ENCODE measurements at regions not wholly inside any gene's neighbourhood (a gene's known extent, or its start where the extent isn't known, plus 50 kb on each side); places are given as distances from the start of the nearest gene placed in this dataset.

GRCh38 chr12:105974738-105975137 lies 164.0 kb downstream of the NUAK1 start:
- Histone ChIP-seq H3K36me3 (ENCODE audit: control insufficient read depth in 2 of 2, insufficient read depth in 2 of 2, low read length in 1 of 2) (no peaks in the 10 kb centered on the region), H3K27ac (ENCODE audit: low read depth in 1 of 2, low read length in 1 of 2) (no peak overlapping the region), H3K27me3 (ENCODE audit: control insufficient read depth in 2 of 2, insufficient read depth in 1 of 2, low read length in 1 of 2) (no peaks in the 10 kb centered on the region), H3K4me3 (ENCODE audit: low read length in 2 of 2) (no peak overlapping the region), H3K9me3 (ENCODE audit: control insufficient read depth in 2 of 2, insufficient read depth in 1 of 2, low read length in 1 of 2) (no peaks in the 10 kb centered on the region), H3K4me1 (ENCODE audit: control insufficient read depth in 2 of 2, insufficient read depth in 2 of 2, low read length in 2 of 2) (no peaks in the 10 kb centered on the region)
- DNase-seq (ENCODE audit: low read depth in 6 of 9, low spot score in 9 of 9), result no peak
- 96% methylated on average over 4 of the region's 4 CpGs for WGBS

- Histone ChIP-seq H3K27me3 (ENCODE audit: control insufficient read depth in 2 of 2, insufficient read depth in 1 of 2, low read length in 1 of 2) (no peaks in the 10 kb centered on the region), H3K4me1 (ENCODE audit: control insufficient read depth in 2 of 2, insufficient read depth in 2 of 2, low read length in 2 of 2) (no peaks in the 10 kb centered on the region), H3K27ac (ENCODE audit: low read depth in 1 of 2, low read length in 1 of 2) (no peak overlapping the region), H3K36me3 (ENCODE audit: control insufficient read depth in 2 of 2, insufficient read depth in 2 of 2, low read length in 1 of 2) (no peaks in the 10 kb centered on the region), H3K9me3 (ENCODE audit: control insufficient read depth in 2 of 2, insufficient read depth in 1 of 2, low read length in 1 of 2) (no peaks in the 10 kb centered on the region), H3K4me3 (ENCODE audit: low read length in 2 of 2) (no peak overlapping the region)
- DNase-seq (ENCODE audit: low read depth in 6 of 9, low spot score in 9 of 9), result no peak
- 94% methylated on average over 2 of the region's 2 CpGs for WGBS
Observed at GRCh38 chr12:105975351-105975750, 163.4 kb downstream of the NUAK1 start.

GRCh38 chr12:105977236-105977635 lies 161.5 kb downstream of the NUAK1 start:
- DNase-seq (ENCODE audit: low read depth in 6 of 9, low spot score in 9 of 9), result no peak
- H3K4me1 ChIP-seq (ENCODE audit: control insufficient read depth in 2 of 2, insufficient read depth in 2 of 2, low read length in 2 of 2), result no peaks in the 10 kb centered on the region
- no peaks in the 10 kb centered on the region for H3K36me3 ChIP-seq (ENCODE audit: control insufficient read depth in 2 of 2, insufficient read depth in 2 of 2, low read length in 1 of 2)
- H3K9me3 ChIP-seq (ENCODE audit: control insufficient read depth in 2 of 2, insufficient read depth in 1 of 2, low read length in 1 of 2), result no peaks in the 10 kb centered on the region
- no peak overlapping the region for H3K4me3 ChIP-seq (ENCODE audit: low read length in 2 of 2)
- H3K27ac ChIP-seq (ENCODE audit: low read depth in 1 of 2, low read length in 1 of 2), result no peak overlapping the region
- WGBS, result 98% methylated on average over 3 of the region's 3 CpGs
- H3K27me3 ChIP-seq (ENCODE audit: control insufficient read depth in 2 of 2, insufficient read depth in 1 of 2, low read length in 1 of 2), result no peaks in the 10 kb centered on the region

GRCh38 chr12:105977652-105978051 lies 161.1 kb downstream of the NUAK1 start:
- DNase-seq (ENCODE audit: low read depth in 6 of 9, low spot score in 9 of 9), result no peak
- Histone ChIP-seq H3K36me3 (ENCODE audit: control insufficient read depth in 2 of 2, insufficient read depth in 2 of 2, low read length in 1 of 2) (no peaks in the 10 kb centered on the region), H3K9me3 (ENCODE audit: control insufficient read depth in 2 of 2, insufficient read depth in 1 of 2, low read length in 1 of 2) (no peaks in the 10 kb centered on the region), H3K27ac (ENCODE audit: low read depth in 1 of 2, low read length in 1 of 2) (no peak overlapping the region), H3K27me3 (ENCODE audit: control insufficient read depth in 2 of 2, insufficient read depth in 1 of 2, low read length in 1 of 2) (no peaks in the 10 kb centered on the region), H3K4me3 (ENCODE audit: low read length in 2 of 2) (no peak overlapping the region), H3K4me1 (ENCODE audit: control insufficient read depth in 2 of 2, insufficient read depth in 2 of 2, low read length in 2 of 2) (no peaks in the 10 kb centered on the region)
- 99% methylated on average over 1 of the region's 1 CpG for WGBS

GRCh38 chr12:105978276-105978675 lies 160.5 kb downstream of the NUAK1 start:
- Histone ChIP-seq H3K4me1 (ENCODE audit: control insufficient read depth in 2 of 2, insufficient read depth in 2 of 2, low read length in 2 of 2) (no peaks in the 10 kb centered on the region), H3K9me3 (ENCODE audit: control insufficient read depth in 2 of 2, insufficient read depth in 1 of 2, low read length in 1 of 2) (no peaks in the 10 kb centered on the region), H3K36me3 (ENCODE audit: control insufficient read depth in 2 of 2, insufficient read depth in 2 of 2, low read length in 1 of 2) (no peaks in the 10 kb centered on the region), H3K27me3 (ENCODE audit: control insufficient read depth in 2 of 2, insufficient read depth in 1 of 2, low read length in 1 of 2) (no peaks in the 10 kb centered on the region), H3K27ac (ENCODE audit: low read depth in 1 of 2, low read length in 1 of 2) (no peak overlapping the region), H3K4me3 (ENCODE audit: low read length in 2 of 2) (no peak overlapping the region)
- no peak for DNase-seq (ENCODE audit: low read depth in 6 of 9, low spot score in 9 of 9)
- WGBS, result 95% methylated on average over 3 of the region's 3 CpGs

- H3K4me3 ChIP-seq (ENCODE audit: low read length in 2 of 2), result no peak overlapping the region
- H3K9me3 ChIP-seq (ENCODE audit: control insufficient read depth in 2 of 2, insufficient read depth in 1 of 2, low read length in 1 of 2), result no peaks in the 10 kb centered on the region
- no peak for DNase-seq (ENCODE audit: low read depth in 6 of 9, low spot score in 9 of 9)
- no peaks in the 10 kb centered on the region for H3K36me3 ChIP-seq (ENCODE audit: control insufficient read depth in 2 of 2, insufficient read depth in 2 of 2, low read length in 1 of 2)
- no peaks in the 10 kb centered on the region for H3K4me1 ChIP-seq (ENCODE audit: control insufficient read depth in 2 of 2, insufficient read depth in 2 of 2, low read length in 2 of 2)
- no peaks in the 10 kb centered on the region for H3K27me3 ChIP-seq (ENCODE audit: control insufficient read depth in 2 of 2, insufficient read depth in 1 of 2, low read length in 1 of 2)
- H3K27ac ChIP-seq (ENCODE audit: low read depth in 1 of 2, low read length in 1 of 2), result no peak overlapping the region
- WGBS, result 40% methylated on average over 3 of the region's 3 CpGs
Observed at GRCh38 chr12:105978686-105979085, 160.1 kb downstream of the NUAK1 start.

- Histone ChIP-seq H3K27me3 (ENCODE audit: control insufficient read depth in 2 of 2, insufficient read depth in 1 of 2, low read length in 1 of 2) (no peaks in the 10 kb centered on the region), H3K9me3 (ENCODE audit: control insufficient read depth in 2 of 2, insufficient read depth in 1 of 2, low read length in 1 of 2) (no peaks in the 10 kb centered on the region), H3K4me3 (ENCODE audit: low read length in 2 of 2) (no peak overlapping the region), H3K27ac (ENCODE audit: low read depth in 1 of 2, low read length in 1 of 2) (no peak overlapping the region), H3K4me1 (ENCODE audit: control insufficient read depth in 2 of 2, insufficient read depth in 2 of 2, low read length in 2 of 2) (no peaks in the 10 kb centered on the region), H3K36me3 (ENCODE audit: control insufficient read depth in 2 of 2, insufficient read depth in 2 of 2, low read length in 1 of 2) (no peaks in the 10 kb centered on the region)
- no peak for DNase-seq (ENCODE audit: low read depth in 6 of 9, low spot score in 9 of 9)
- 97% methylated on average over 1 of the region's 1 CpG for WGBS
Observed at GRCh38 chr12:105980085-105980484, 158.7 kb downstream of the NUAK1 start.

- Histone ChIP-seq H3K9me3 (ENCODE audit: control insufficient read depth in 2 of 2, insufficient read depth in 1 of 2, low read length in 1 of 2) (no peaks in the 10 kb centered on the region), H3K27me3 (ENCODE audit: control insufficient read depth in 2 of 2, insufficient read depth in 1 of 2, low read length in 1 of 2) (no peaks in the 10 kb centered on the region), H3K4me1 (ENCODE audit: control insufficient read depth in 2 of 2, insufficient read depth in 2 of 2, low read length in 2 of 2) (no peaks in the 10 kb centered on the region), H3K27ac (ENCODE audit: low read depth in 1 of 2, low read length in 1 of 2) (no peak overlapping the region), H3K36me3 (ENCODE audit: control insufficient read depth in 2 of 2, insufficient read depth in 2 of 2, low read length in 1 of 2) (no peaks in the 10 kb centered on the region), H3K4me3 (ENCODE audit: low read length in 2 of 2) (no peak overlapping the region)
- no peak for DNase-seq (ENCODE audit: low read depth in 6 of 9, low spot score in 9 of 9)
- 96% methylated on average over 5 of the region's 5 CpGs for WGBS
Observed at GRCh38 chr12:105980533-105980932, 158.2 kb downstream of the NUAK1 start.

GRCh38 chr12:105982022-105982421 lies 156.7 kb downstream of the NUAK1 start:
- Histone ChIP-seq H3K27ac (ENCODE audit: low read depth in 1 of 2, low read length in 1 of 2) (no peak overlapping the region), H3K27me3 (ENCODE audit: control insufficient read depth in 2 of 2, insufficient read depth in 1 of 2, low read length in 1 of 2) (no peaks in the 10 kb centered on the region), H3K36me3 (ENCODE audit: control insufficient read depth in 2 of 2, insufficient read depth in 2 of 2, low read length in 1 of 2) (no peaks in the 10 kb centered on the region), H3K9me3 (ENCODE audit: control insufficient read depth in 2 of 2, insufficient read depth in 1 of 2, low read length in 1 of 2) (no peaks in the 10 kb centered on the region), H3K4me3 (ENCODE audit: low read length in 2 of 2) (no peak overlapping the region), H3K4me1 (ENCODE audit: control insufficient read depth in 2 of 2, insufficient read depth in 2 of 2, low read length in 2 of 2) (no peaks in the 10 kb centered on the region)
- no peak for DNase-seq (ENCODE audit: low read depth in 6 of 9, low spot score in 9 of 9)
- 88% methylated on average over 6 of the region's 6 CpGs for WGBS
